CD4-positive, CD25-positive, alpha-beta regulatory T cell (primary cell): ENCODE measurements at regions not wholly inside any gene's neighbourhood (a gene's known extent, or its start where the extent isn't known, plus 50 kb on each side); places are given as distances from the start of the nearest gene placed in this dataset.
"Not testable (repeated sequence)": the region's sequence is repeated elsewhere in the genome, so short reads cannot be mapped to it uniquely, and the experiment has no call there.

ENCODE experiments used
- ATAC-seq, 2 donors: fragments of 150-1000 bp; cut with Tn5 transposase; one replicate each; pipeline ENCODE4 v1.10.0; 2021; ENCODE audit warnings: low read depth in 2 of 2, moderate number of reproducible peaks in 2 of 2, moderate library complexity in 1 of 2
- DNase-seq, 3 donors: peaks; one replicate each; pipeline versions ENCODE4 v3.0.0 to v3.0.0-alpha.2; 2012 to 2022; ENCODE audit warnings: mixed read lengths in 1 of 3
- H3K27ac ChIP-seq: one replicate; pipeline ENCODE4 v1.7.0; 2013; ENCODE audit warnings: mild to moderate bottlenecking, low read length; ENCODE audit not compliant: insufficient read depth, poor library complexity, severe bottlenecking
- H3K27me3 ChIP-seq: one replicate; pipeline ENCODE4 v1.7.0; 2013; ENCODE audit warnings: low read length; ENCODE audit not compliant: control insufficient read depth, insufficient read depth
- H3K36me3 ChIP-seq: one replicate; pipeline ENCODE4 v1.7.0; 2013; ENCODE audit warnings: mild to moderate bottlenecking, low read length, moderate library complexity; ENCODE audit not compliant: control insufficient read depth, insufficient read depth
- H3K4me1 ChIP-seq: 2 replicates; pipeline ENCODE4 v1.7.0; 2013; ENCODE audit warnings: mild to moderate bottlenecking, low read length; ENCODE audit not compliant: insufficient read depth, control insufficient read depth, poor library complexity, severe bottlenecking
- H3K4me3 ChIP-seq: one replicate; pipeline ENCODE4 v1.7.0; 2013; ENCODE audit warnings: low read depth, mild to moderate bottlenecking, low read length, moderate library complexity
- H3K9me3 ChIP-seq, 2 experiments: 1 replicate in 1 of 2; 2 replicates in 1 of 2; pipeline ENCODE4 v1.7.0; 2013; ENCODE audit warnings: low read length in 2 of 2, mild to moderate bottlenecking in 1 of 2, moderate library complexity in 1 of 2; ENCODE audit not compliant: control insufficient read depth in 2 of 2
- H3K27ac Mint-ChIP-seq, 3 donors: one replicate each; pipeline ENCODE4 v1.8.0; 2020 to 2022; ENCODE audit warnings: mild to moderate bottlenecking in 3 of 3, mixed read lengths in 3 of 3, moderate library complexity in 2 of 3
- H3K27me3 Mint-ChIP-seq: one replicate; pipeline ENCODE4 v1.8.0; 2022; ENCODE audit warnings: mild to moderate bottlenecking, mixed read lengths
- H3K36me3 Mint-ChIP-seq: one replicate; pipeline ENCODE4 v1.8.0; 2020; ENCODE audit warnings: mixed read lengths
- H3K4me1 Mint-ChIP-seq, 4 donors: one replicate each; pipeline ENCODE4 v1.8.0; 2020 to 2022; ENCODE audit warnings: mixed read lengths in 4 of 4, mild to moderate bottlenecking in 1 of 4
- H3K4me3 Mint-ChIP-seq, 4 donors: one replicate each; pipeline ENCODE4 v1.8.0; 2020 to 2022; ENCODE audit warnings: mild to moderate bottlenecking in 4 of 4, mixed read lengths in 4 of 4, moderate library complexity in 3 of 4
- H3K9me3 Mint-ChIP-seq, 7 donors: one replicate each; pipeline ENCODE4 v1.8.0; 2020 to 2022; ENCODE audit warnings: mixed read lengths in 7 of 7, mild to moderate bottlenecking in 3 of 7, moderate library complexity in 2 of 7

DNA sequence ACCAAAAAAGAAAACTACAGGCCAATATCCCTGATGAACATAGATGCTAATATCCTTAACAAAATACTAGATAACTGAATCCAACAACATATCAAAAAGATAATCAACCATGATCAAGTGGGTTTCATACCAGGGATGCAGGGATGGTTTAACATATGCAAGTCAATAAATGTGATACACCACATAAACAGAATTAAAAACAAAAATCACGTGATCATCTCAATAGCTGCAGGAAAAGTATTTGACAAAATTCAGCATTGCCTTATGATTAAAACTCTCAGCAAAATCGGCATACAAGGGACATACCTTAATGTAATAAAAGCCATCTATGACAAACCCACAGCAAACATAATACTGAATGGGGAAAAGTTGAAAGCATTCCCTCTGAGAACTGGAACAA lies 199.9 kb downstream of the TXNL1 start:
- not testable (repeated sequence) for H3K4me1 Mint-ChIP-seq, ATAC-seq, H3K27me3 ChIP-seq, H3K36me3 Mint-ChIP-seq, H3K36me3 ChIP-seq, H3K4me3 ChIP-seq, H3K27me3 Mint-ChIP-seq, H3K4me1 ChIP-seq, H3K27ac ChIP-seq, H3K4me3 Mint-ChIP-seq, H3K27ac Mint-ChIP-seq, DNase-seq, H3K9me3 ChIP-seq
- H3K9me3 Mint-ChIP-seq = peaks cover 0 to 14% (median 4%) of the 10 kb centered on the region in 7 donors

DNA sequence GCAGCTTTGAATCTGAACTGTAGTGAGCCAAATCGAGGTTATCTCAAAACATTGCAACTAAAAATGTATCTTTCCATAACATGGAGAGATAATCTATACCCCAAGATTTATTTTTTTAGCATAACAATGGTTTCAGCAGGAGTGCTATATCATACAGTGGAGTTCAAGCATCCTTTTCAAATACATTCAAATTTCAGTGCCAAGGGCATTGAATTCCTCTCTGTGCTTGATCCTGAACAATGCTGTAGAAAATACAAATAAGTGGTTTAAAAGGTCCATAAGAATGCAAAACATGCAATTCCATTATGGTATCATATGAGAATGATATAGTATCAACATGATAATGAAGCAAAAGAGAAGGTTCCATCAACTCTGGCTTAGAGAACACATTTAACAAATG lies 201.7 kb downstream of the TXNL1 start:
- H3K27ac Mint-ChIP-seq = no peak overlapping the region
- no peak overlapping the region for H3K4me3 ChIP-seq
- no peaks in the 10 kb centered on the region for H3K36me3 ChIP-seq
- H3K9me3 Mint-ChIP-seq = peaks cover 0 to 14% (median 5%) of the 10 kb centered on the region in 7 donors
- no peaks in the 10 kb centered on the region for H3K4me1 ChIP-seq
- H3K9me3 ChIP-seq = no peaks in the 10 kb centered on the region
- H3K4me1 Mint-ChIP-seq = no peaks in the 10 kb centered on the region
- no peak for DNase-seq
- no peak overlapping the region for H3K4me3 Mint-ChIP-seq
- H3K36me3 Mint-ChIP-seq = no peaks in the 10 kb centered on the region
- ATAC-seq = no peak
- no peaks in the 10 kb centered on the region for H3K27me3 ChIP-seq
- no peak overlapping the region for H3K27ac ChIP-seq
- H3K27me3 Mint-ChIP-seq = no peaks in the 10 kb centered on the region

DNA sequence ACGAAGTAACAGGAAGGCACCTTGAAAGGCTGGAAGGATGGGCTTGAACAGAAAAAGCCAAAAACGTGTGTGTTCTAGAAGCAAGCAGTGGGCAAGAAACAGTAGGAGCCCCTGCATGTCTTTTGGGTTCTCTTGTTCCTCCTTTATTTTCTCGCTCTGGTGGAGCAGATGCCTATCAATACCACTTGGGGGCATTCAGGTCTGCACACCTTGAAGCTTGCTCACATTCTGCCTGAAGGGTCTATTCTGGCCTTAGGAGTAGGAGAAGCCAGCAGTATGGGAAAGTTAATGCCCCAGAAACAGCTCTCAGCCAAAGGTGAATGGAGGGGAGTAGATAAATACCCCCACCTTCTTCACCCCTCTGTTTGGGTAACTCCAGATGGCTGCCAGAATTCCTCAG lies 204.5 kb downstream of the TXNL1 start:
- H3K27me3 ChIP-seq = no peaks in the 10 kb centered on the region
- no peak overlapping the region for H3K4me3 ChIP-seq
- Mint-ChIP-seq H3K36me3 (no peaks in the 10 kb centered on the region), H3K4me3 (no peak overlapping the region), H3K9me3 (peaks cover 1 to 8% (median 3%) of the 10 kb centered on the region in 7 donors), H3K4me1 (no peaks in the 10 kb centered on the region), H3K27me3 (no peaks in the 10 kb centered on the region), H3K27ac (peak overlapping the region in 1 of 3 donors; percentile 40)
- H3K36me3 ChIP-seq = no peaks in the 10 kb centered on the region
- H3K9me3 ChIP-seq = no peaks in the 10 kb centered on the region
- ATAC-seq = no peak
- no peaks in the 10 kb centered on the region for H3K4me1 ChIP-seq
- DNase-seq = no peak
- H3K27ac ChIP-seq = no peak overlapping the region

DNA sequence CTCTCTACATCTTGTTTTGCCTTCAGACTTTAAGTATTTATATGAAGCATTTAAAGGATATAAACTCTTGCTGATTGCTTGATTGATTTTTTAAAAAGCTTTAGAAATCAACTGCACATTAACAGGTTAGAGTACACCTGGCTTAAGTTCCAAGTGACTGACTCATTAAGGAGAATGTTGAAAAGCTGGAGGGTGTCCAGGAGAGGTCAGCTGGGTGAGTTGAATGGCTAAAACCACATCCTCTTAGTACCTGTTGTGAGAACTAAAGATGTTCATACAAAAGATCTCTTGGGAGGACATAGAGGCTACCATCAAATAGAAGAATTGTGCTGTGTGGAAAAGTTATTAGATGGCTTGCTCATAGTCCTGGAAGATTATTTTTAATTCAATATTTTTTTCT lies 206.8 kb downstream of the TXNL1 start:
- Mint-ChIP-seq H3K27ac (no peak overlapping the region), H3K27me3 (no peaks in the 10 kb centered on the region), H3K36me3 (no peaks in the 10 kb centered on the region), H3K4me1 (no peaks in the 10 kb centered on the region), H3K9me3 (peaks cover 1 to 17% (median 9%) of the 10 kb centered on the region in 7 donors), H3K4me3 (no peak overlapping the region)
- H3K4me3 ChIP-seq = no peak overlapping the region
- H3K9me3 ChIP-seq = no peaks in the 10 kb centered on the region
- H3K4me1 ChIP-seq = no peaks in the 10 kb centered on the region
- ATAC-seq (no peak), DNase-seq (no peak)
- no peaks in the 10 kb centered on the region for H3K36me3 ChIP-seq
- H3K27ac ChIP-seq = no peak overlapping the region
- no peaks in the 10 kb centered on the region for H3K27me3 ChIP-seq

DNA sequence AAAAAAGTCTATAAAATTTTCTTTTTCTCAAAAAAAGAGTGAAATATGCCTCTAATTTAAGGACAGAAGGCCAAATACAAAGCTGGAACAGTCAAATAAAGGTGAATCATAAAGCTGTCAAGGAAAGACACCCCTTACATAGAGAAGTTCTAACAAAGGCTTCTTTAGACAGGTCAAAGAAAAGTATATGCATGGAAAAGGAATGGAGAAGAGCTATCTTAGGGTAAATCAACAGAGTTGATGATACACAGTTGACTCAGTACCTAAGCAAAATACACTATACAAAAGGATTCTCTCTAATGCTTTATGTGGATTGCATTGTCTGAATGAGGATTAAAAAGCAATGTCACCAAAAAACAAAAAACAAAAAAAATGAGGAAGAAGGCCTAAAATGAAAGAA lies 214.8 kb downstream of the TXNL1 start:
- no peaks in the 10 kb centered on the region for H3K4me1 ChIP-seq
- Mint-ChIP-seq H3K36me3 (no peaks in the 10 kb centered on the region), H3K4me3 (no peak overlapping the region), H3K4me1 (no peaks in the 10 kb centered on the region), H3K27ac (no peak overlapping the region), H3K9me3 (peaks cover 0 to 15% (median 9%) of the 10 kb centered on the region in 7 donors), H3K27me3 (no peaks in the 10 kb centered on the region)
- H3K27me3 ChIP-seq = no peaks in the 10 kb centered on the region
- no peak for ATAC-seq
- H3K9me3 ChIP-seq = peaks cover 0 to 2% of the 10 kb centered on the region in 2 experiments
- no peak for DNase-seq
- no peak overlapping the region for H3K27ac ChIP-seq
- H3K36me3 ChIP-seq = no peaks in the 10 kb centered on the region
- H3K4me3 ChIP-seq = no peak overlapping the region

DNA sequence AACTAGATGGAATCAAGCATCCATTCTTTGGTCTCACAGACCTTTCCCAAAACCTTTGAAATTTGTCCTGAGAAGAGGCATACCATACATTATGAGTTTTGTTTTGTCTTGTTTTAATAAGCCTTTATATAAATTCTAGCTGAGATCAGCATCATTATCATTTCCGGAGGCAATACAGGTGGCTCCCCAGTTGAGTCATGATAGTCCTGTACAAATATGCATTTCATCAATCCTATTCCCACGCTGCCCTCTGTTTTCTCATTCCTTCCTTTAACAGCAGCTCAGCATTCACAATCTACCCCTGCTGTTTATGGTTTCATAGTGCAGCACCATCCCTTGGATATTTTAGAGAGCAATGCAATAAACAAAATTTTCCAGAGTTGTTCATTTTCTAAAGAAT lies 216.7 kb downstream of the TXNL1 start:
- Mint-ChIP-seq H3K4me1 (no peaks in the 10 kb centered on the region), H3K27me3 (no peaks in the 10 kb centered on the region), H3K36me3 (no peaks in the 10 kb centered on the region), H3K27ac (no peak overlapping the region), H3K9me3 (peaks cover 0 to 15% (median 3%) of the 10 kb centered on the region in 7 donors), H3K4me3 (no peak overlapping the region)
- ATAC-seq = no peak
- Histone ChIP-seq H3K4me3 (no peak overlapping the region), H3K27ac (no peak overlapping the region), H3K36me3 (no peaks in the 10 kb centered on the region), H3K4me1 (no peaks in the 10 kb centered on the region), H3K27me3 (no peaks in the 10 kb centered on the region), H3K9me3 (peaks cover 0 to 2% of the 10 kb centered on the region in 2 experiments)
- DNase-seq = no peak

DNA sequence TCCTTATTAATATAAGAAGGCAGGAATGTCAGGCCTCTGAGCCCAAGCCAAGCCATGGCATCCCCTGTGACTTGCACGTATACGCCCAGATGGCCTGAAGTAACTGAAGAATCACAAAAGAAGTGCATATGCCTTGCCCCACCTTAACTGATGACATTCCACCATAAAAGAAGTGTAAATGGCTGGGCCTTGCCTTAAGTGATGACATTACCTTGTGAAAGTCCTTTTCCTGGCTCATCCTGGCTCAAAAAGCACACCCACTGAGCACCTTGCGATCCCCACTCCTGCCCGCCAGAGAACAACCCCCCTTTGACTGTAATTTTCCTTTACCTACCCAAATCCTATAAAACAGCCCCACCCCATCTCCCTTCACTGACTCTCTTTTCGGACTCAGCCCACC lies 217.5 kb downstream of the TXNL1 start:
- not testable (repeated sequence) for H3K27ac Mint-ChIP-seq, H3K4me1 Mint-ChIP-seq, H3K4me1 ChIP-seq, DNase-seq, H3K27me3 Mint-ChIP-seq, H3K27me3 ChIP-seq, H3K36me3 ChIP-seq, H3K9me3 ChIP-seq, H3K27ac ChIP-seq, ATAC-seq, H3K36me3 Mint-ChIP-seq, H3K4me3 Mint-ChIP-seq, H3K4me3 ChIP-seq
- H3K9me3 Mint-ChIP-seq = peaks cover 0 to 18% (median 5%) of the 10 kb centered on the region in 7 donors

DNA sequence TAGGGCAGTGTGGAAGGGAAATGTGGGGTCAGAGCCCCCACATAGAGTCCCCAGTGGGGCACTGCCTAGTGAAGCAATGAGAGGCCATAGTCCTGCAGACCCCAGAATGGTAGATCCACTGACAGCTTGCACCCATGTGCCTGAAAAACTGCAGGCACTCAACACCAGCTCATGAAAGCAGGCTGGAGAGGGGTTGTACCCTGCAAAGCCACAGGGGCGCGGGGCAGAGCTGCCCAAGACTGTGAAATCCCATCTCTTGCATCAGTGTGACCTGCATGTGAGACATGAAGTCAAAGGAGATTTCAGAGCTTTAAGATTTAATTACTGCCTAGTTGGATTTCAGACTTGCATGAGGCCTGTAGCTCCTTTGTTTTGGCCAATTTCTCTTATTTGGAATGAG lies 224.0 kb downstream of the TXNL1 start:
- H3K36me3 Mint-ChIP-seq = no peaks in the 10 kb centered on the region
- no peak overlapping the region for H3K27ac Mint-ChIP-seq
- H3K36me3 ChIP-seq = no peaks in the 10 kb centered on the region
- H3K27me3 ChIP-seq = no peaks in the 10 kb centered on the region
- peaks cover 1 to 19% (median 10%) of the 10 kb centered on the region in 7 donors for H3K9me3 Mint-ChIP-seq
- H3K4me1 ChIP-seq = no peaks in the 10 kb centered on the region
- no peak overlapping the region for H3K4me3 ChIP-seq
- no peaks in the 10 kb centered on the region for H3K9me3 ChIP-seq
- no peak overlapping the region for H3K27ac ChIP-seq
- ATAC-seq (no peak), DNase-seq (no peak)
- H3K4me3 Mint-ChIP-seq = no peak overlapping the region
- H3K27me3 Mint-ChIP-seq = no peaks in the 10 kb centered on the region
- H3K4me1 Mint-ChIP-seq = no peaks in the 10 kb centered on the region
